A549 (cell line): ENCODE measurements at regions not wholly inside any gene's neighbourhood (a gene's known extent, or its start where the extent isn't known, plus 50 kb on each side); places are given as distances from the start of the nearest gene placed in this dataset.

Experiments used
- CBX8 ChIP-seq: fragments of 200-600 bp; sonication (generic); IDR thresholded peaks from 2 replicates; pipeline ENCODE4 v1.6.1; 2016
- MAFK ChIP-seq: fragments of 450-650 bp; IDR thresholded peaks from 2 replicates; pipeline ENCODE4 v1.6.1; 2014; ENCODE audit not compliant: partially characterized antibody
- MYC ChIP-seq: IDR thresholded peaks from 2 replicates; pipeline ENCODE4 v1.6.1; 2012; ENCODE audit warnings: mild to moderate bottlenecking, inconsistent platforms, low read length, improper control_type of control experiment, borderline replicate concordance
- NPAS2 ChIP-seq: fragments of 250-450 bp; sonication (Bioruptor Pico); IDR thresholded peaks from 2 replicates; pipeline ENCODE4 v1.8.0; 2022; ENCODE audit warnings: mild to moderate bottlenecking, moderate library complexity, borderline replicate concordance
- PHF8 ChIP-seq: fragments of 200-600 bp; sonication (generic); IDR thresholded peaks from 2 replicates; pipeline ENCODE4 v1.6.1; 2016; ENCODE audit warnings: low read depth, mild to moderate bottlenecking, antibody characterized with exemption, moderate library complexity, borderline replicate concordance
- RCOR1 ChIP-seq: fragments of 150-350 bp; IDR thresholded peaks from 2 replicates; pipeline ENCODE4 v1.6.1; 2014; ENCODE audit warnings: antibody characterized with exemption, low read length, low read depth
- TF ChIP-seq, protein P1 (sequence below): fragments of >200 bp; sonication (Bioruptor Twin); formaldehyde crosslinking; IDR thresholded peaks from 3 replicates; pipeline ENCODE4 v1.5.1; 2016

DNA sequence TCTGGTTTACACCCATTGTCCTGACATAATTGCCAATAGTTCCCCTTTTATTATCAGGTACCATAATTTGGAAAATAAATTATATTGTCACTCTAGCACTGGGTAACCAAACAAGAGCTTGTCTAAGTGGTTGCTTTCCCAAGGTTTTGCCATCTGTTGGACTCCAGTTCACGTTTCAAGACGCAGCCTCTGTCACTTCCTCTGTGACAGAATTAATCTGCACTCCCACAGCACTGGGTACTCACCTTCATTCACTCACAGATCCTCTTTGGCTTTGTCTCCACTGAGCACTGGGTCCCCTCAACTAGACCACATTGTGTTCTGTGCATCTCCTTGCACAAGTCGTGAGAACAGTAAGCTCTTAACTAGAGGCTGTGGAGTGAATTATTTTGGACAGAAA lies 123.6 kb upstream of the JUN start:
- TF ChIP-seq MYC (no peak), MAFK (no peak), RCOR1 (no peak), NPAS2 (CRISPR knock-in tag) (no peak), CBX8 (no peak), PHF8 (no peak)
- TF ChIP-seq, protein P1, sequence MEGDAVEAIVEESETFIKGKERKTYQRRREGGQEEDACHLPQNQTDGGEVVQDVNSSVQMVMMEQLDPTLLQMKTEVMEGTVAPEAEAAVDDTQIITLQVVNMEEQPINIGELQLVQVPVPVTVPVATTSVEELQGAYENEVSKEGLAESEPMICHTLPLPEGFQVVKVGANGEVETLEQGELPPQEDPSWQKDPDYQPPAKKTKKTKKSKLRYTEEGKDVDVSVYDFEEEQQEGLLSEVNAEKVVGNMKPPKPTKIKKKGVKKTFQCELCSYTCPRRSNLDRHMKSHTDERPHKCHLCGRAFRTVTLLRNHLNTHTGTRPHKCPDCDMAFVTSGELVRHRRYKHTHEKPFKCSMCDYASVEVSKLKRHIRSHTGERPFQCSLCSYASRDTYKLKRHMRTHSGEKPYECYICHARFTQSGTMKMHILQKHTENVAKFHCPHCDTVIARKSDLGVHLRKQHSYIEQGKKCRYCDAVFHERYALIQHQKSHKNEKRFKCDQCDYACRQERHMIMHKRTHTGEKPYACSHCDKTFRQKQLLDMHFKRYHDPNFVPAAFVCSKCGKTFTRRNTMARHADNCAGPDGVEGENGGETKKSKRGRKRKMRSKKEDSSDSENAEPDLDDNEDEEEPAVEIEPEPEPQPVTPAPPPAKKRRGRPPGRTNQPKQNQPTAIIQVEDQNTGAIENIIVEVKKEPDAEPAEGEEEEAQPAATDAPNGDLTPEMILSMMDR, result no peak
